ENCODE measurements at regions not wholly inside any gene's neighbourhood (a gene's known extent, or its start where the extent isn't known, plus 50 kb on each side); places are given as distances from the start of the nearest gene placed in this dataset.

DNA sequence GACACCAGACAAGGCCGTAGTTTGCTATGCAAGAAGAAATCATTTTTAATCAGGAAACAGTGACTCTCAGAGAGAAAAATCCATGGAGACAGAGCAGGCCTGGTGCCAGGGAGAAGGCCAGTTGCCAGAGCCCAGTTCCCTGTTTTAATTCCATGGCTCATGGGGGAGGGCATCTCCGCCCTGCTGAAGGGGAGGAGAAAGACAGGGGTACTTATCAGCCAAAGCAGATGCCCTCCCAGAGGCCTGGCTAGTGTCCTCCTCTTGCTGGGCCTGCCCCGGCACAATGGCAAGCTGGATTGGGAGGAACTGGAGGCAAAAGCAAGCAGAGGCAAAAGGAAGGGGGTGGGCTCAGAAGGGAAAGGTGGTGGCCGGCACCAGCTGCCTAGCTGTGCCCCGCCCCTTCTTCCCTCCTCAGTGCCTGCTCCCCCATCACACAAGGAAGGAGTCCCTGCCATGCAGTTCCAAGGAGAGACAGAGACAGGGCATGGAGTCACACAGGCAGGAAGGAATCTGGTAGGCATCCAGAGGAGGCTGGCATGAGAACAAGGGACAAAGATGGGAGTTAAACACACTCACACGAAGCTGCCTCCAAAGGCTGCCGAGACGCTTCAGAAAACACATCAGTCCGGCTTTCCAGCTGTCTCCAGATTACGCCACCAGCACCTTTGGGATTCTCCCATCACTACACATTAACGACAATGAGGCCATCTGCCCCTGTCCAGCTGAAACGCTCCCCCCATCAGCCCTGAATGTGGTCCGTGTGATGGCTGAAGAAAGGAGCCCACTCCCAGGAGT lies 591.8 kb downstream of the BUD13 start:
- no peak for DNase-seq (ENCODE audit: low spot score)

DNA sequence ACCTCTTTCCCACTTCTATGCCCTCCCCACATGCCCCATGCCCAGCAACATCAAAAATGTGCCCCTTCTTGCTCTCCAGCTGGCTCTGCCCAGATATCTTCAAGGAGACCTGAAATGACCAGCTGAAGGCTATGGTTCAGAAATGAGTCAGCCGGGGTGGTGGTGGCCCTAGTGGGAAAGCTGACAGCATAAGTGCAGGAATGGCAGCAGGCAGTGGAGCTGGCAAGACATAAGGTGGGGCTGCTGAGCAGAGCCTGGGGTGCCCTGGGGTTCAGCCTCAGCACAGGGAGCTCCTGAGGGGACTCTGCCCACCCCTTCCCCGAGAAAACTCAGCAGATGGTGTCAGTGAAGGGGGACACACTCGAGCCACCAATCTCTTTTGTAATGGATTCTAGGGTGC lies 593.4 kb downstream of the BUD13 start:
- DNase-seq (ENCODE audit: low spot score) = no peak

DNA sequence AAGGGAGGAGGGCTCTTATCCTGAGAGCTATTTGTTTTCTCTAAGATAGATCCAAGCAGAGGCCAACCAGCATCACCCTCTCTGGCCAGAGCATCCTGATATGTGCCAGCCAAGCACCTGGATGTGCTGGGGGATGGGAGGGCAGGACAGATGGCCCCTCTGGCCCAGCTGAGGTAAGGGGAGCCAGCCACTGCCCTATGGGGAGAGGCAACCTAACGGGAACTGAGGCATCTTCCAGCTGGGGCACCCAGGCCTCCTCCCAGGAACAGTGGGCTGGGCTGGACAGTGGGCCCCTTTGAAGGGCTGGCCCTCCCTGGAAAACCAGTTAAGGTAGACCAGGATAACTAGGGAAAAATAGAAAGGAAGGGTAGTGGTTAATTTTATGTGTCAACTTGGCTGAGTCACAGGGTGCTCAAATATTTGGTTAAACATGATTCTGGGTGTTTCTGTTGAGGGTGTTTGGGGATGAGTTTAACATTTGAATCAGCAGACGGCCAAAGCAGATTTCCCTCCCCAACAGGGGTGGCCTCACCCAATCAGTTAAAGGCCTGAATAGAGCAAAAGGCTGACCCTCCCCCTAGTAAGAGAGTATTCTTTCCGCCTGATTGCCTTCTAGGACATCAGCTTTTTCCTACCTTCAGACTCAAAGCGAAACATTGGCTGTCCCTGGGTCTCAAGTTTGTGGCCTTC lies 595.1 kb downstream of the BUD13 start:
- DNase-seq (ENCODE audit: low spot score) = no peak

DNA sequence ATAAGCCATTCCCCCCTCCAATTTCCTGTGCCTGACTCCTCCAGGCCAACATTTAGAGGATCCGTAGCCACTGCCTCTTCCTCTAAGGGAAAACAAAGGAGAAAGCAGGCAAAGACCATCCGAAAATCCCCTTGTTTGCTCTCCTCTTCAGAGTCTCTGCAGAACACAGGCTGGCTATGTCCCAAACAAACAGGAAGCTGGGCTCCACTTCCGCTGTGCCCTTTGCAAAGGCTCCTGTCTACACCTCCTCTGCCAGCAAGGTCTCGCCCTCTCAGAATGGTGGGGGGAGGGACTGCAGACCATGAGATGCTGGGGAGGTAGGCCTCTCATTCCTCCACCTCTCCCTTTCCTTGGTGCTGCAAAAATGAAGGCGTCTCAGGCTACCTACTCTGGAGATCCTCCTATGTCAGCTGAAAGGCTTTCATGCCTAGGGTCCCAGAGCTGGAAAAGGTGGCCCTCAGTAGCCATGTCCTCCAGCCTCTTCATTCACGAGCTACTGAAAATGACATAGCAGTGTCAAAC lies 596.2 kb downstream of the BUD13 start:
- DNase-seq (ENCODE audit: low spot score) = no peak

DNA sequence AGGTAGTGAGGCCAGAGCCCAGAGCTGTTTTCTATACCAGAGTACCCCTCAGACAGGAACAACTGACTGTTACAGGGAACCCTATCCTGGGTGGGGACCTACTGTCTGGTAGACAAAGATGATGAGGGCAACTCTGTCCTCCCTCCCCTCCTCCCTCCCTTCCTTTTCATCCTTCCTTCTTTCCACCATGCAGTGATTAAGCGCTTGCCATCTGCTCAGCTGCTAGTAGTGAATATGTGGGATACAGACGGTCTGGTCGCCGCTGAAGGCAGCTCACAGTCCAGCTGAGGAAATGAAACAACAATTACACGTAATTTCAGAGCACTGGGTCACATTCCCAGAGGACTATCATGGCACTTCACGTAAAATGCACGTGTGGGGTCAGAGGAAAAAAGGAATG lies 597.1 kb downstream of the BUD13 start:
- DNase-seq (ENCODE audit: low spot score) = no peak

DNA sequence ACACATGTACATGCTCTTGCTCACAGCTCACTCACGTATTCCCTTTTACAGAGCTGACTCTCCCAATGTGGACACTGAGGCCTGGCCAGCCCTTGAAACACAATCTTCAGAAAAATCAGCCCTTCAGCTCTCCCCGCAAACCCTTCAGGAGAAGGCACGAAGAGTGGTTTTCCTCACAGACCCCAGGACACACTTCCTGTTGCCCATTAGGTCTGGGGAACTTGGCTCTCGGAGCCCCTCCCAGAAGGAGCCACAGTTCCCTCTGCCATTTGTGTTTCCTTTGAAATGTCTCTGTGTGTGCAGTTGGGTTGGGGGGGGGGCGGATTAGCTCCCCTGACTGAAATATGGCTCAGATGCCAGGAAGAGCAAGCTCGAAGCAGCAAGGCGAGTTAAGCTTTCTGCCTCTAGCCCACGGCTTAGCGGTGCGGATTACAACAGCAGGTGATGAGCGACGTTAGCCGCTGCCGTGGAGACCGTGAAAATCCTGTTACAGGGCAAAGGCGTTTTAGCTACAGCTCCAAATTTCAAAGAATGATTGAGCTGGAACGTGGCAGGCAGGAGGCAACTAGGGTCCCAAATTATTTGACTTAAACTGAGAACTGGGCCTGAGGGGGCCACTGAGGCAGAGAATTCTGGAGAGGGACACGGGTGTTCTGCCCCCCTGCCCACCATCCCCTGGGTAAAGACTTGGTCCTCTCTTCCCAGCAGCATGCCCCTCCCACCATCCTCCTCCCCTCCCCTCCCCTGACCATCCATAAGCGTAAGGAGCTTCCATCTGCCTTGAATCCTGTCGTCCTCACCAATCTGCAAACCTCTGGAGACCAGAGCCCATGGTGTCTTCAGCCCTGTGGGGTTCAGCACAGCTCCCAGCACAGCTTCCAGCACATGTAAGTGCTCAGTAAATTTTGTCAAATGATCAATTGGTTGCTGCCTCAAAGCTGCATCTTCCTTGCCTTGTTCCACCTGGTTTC lies 598.6 kb downstream of the BUD13 start:
- no peak for DNase-seq (ENCODE audit: low spot score)

DNA sequence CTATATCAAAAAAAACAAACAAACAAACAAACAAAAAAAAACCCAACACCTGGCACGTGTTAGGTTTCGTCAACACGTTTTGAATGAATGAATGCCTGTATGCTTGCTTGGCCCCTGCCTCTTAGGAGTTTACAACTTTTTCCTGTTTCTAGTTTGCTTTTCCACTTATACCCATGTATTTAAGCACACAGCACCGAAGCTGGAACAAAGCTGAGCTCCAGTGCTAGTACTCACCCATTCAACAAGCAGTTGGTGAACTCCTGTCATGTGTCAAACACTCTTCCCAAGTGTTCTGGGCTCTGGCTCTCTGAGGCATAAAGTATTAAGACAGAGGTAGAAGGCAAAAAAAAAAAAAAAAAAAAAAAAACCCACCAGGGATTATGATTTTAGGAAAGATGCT lies 599.3 kb downstream of the BUD13 start:
- DNase-seq (ENCODE audit: low spot score) = no peak

DNA sequence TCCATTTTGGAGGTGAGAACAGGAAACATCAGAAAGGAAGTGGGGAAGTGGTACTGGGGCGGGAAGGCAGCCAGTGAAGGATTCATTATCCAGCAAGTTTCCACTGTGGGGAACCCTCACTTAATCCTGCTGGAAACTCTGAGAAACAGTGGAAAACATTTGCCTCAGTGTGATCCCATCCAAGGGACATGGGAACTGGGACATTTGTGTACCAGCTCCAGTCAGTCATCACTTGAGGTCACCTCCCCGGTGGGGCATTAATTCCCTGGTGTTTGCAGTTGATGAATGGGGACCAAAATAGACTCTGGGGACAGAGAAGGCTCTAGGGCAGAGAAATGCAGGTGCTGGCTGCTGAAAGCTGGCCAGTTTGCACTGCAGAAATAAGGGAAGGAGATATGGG lies 599.9 kb downstream of the BUD13 start:
- no peak for DNase-seq (ENCODE audit: low spot score)

DNA sequence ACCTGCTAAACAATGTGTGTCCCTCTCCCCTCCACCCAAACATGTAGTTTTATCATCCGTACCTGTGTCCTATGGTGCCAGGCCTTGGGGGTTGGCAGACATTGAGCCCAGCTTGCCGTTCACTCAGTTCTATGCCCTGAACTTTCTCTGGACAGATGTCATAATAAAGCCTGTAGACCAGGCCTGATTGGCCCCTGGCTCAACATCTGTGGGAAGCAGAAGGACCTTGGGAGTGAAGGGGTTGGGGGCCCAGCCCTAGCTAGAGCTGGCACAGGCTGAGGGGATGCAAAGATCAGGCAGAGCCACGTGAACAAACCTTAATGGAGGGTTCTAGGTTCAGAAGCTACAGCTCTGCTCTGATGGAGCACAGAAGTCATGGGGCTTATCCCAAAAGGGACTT lies 600.6 kb downstream of the BUD13 start:
- DNase-seq (ENCODE audit: low spot score) = no peak

DNA sequence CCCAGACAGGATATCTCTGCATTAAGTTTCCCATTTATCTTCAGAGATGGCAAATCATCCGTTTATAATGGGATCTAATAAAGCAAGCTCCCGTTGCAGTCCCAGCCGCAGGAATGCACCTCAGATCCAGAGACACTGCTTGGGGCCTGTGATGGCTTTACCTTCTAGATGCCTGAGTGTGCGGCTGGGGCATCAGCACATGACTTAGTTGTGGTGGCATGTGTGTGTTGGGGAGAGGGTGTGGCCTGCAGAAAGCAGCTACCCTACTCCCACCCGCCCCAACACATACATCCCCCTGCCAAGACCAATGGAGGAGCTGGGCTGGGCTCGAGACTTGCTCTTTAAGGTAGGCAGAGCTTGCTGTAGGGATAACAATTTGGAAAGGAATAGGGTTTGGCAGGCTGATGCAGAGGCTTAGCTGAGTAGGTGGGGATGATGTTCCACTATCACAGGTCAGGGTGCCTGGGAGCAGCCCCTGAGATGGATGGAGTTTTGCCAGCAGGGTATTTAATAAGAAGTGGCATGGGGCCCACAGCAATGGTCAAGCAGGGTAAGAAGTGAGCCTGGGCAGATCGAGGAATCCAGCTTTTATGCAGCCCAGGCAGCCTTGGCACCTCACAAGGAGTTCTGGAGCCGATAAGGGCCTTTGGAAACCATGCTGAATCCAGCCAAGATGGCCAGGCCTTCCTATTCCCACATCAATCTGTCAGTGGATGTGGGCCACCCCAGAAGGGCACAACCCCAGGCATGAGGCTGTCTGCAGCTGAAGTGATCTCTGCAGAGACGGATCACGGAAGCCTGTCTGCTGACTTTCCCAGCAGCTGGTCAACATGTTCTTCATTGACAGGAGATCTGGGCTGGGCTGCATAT lies 601.3 kb downstream of the BUD13 start:
- DNase-seq (ENCODE audit: low spot score) = no peak

DNA sequence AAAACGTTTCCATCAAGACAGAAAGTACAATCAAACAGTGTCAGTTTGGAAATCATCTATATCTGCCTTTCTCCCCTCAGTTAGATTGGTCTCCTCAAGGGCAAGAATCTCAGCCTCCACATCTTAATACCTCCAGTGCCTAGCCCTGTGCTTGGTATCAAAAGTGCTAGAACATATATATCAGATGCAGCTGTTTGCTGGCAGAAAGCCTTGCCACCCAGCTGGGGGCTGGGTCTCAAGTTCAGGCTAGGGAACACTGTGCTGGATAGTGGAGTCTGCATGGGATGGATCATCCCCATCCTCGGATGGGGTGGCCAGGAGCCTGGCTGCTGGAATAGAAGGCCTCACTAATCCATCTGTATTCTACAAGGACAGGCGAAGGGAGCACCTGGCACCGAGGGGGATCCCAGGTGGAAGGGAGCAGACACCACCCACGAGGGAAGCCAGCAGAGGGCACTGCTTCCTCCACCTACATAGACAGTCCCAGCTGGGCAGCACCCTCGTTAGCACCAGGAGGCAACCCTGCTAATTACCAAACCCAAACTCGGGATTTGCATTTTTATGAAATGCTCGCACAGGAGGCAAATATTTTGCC lies 602.2 kb downstream of the BUD13 start:
- DNase-seq (ENCODE audit: low spot score) = no peak

DNA sequence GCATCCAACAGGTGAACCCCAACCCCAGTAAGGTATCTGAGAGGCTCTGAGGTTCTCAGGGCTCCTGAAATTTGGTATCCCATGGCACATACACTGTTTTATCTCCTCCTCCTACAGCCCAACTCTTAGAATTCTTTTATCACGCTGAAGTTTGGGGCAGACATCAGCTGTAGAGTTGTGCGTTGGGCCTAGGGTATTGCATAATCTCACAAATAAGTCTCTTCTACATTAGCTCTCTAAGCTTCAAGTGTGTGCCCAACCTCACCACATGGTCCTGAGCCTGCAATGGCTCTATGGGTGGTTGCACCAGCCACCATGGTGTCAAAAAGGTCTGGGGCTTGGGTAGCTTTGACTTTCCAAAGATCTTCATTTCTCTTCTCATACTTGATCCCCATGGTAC lies 603.0 kb downstream of the BUD13 start:
- DNase-seq (ENCODE audit: low spot score) = no peak

DNA sequence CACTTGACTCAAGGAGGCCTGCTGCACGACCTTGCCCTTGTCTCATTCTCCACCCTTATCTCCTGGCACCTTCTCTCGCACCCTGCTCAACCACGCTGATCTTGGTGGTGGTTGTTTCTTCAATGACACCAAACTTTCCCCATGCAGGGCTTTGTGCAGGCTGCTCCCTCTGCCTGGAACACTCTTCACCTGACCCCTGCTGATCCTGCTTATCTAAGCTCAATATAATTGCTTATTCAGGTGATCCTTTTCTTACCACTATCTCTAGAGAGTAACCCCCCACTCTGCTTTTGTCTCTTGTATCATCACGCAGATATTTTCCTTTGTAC lies 604.4 kb downstream of the BUD13 start:
- no peak for DNase-seq (ENCODE audit: low spot score)

DNA sequence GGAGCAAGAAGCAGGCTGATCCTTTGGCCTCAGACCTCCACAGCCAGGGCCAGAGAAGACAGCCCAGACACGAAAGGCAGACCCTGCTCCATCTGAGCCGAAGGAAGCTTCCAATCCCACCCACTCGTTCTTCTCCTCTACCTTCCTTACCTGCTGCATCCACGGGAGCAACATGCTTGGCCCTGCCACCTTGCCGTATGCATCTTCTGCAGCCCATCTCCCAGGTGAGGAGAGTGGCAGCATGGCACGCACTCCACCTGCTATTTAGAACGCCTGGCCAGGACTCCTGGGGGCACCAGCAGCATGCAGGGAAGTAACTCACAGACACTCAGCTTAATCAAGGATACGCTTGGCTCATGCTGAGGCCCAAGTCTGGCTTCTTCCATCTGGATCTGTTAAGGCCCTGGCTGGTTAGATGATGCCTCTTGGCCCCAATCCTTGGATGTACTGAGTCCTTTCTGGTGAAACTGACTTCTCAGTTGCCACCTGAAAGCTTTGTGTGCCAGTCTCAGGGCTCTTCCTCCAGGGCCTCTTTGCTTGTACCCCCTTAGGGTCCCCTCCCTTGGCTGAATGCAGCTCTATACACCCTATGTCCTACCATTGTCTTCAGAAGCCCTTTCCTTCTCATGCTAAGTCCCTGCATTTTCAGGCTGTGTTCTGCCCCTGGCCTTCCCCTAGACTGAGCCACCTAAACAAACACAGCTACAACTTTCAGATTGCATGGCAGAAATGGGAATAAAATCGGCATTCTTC lies 604.9 kb downstream of the BUD13 start:
- no peak for DNase-seq (ENCODE audit: low spot score)

DNA sequence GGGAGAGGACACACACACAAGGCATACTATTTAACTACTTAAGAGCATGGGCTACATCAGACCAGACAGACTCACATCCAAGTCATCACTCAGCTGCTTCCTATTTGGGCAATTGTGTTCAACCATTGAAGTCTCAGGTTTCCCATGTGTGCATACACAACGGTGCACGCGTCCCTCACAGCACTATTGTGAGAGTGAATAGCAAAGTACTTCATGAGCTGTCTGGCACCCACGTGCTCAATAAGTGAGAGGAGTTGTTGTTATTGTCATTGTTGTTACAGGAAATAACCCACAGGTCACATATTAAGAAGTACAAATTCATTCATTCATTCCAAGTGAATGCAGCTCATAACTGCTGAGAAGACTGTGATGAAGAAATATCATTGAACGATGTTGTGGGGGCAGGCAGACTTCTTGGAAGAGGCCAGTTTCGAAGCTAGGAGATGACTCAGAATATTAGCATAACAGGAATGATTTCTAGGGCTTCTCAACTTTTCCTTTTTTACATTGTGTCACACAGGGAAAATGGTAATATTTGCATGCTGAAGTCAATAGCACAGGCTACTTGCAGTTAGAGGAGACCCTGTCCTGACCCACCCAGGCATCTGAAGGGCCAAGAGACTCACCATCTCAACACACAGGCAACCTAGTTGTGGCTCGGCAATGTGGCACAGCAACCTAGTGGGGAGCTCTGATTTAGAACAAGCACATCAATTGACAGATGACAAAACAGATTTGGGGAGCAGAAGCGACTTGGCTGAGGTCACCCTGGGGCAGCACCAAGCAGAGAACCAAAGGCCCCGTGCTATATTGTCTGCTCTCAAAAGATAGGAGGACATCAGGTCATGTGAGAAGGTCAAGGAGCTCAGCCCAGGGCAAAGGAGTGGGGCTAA lies 606.0 kb downstream of the BUD13 start:
- DNase-seq (ENCODE audit: low spot score) = no peak

DNA sequence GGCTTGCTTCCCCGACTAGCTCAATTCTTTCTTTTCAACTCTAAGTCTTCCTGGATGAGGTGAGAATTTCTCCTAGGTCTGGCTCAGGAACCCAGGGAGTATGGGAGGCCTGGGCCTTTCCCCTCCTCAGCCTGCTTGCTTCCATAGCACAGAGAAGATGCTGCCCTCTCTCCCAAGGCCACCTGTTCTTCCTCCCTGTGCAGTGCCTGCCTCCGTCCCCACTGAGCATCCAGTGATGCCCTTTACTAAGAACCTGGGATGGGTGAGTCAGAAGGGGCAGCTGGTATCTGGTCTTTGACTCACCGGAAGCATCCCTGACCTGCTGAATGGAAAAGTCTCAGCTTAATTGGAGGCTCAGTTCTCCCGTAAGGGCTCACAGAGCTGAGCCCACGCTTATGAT lies 607.9 kb downstream of the BUD13 start:
- DNase-seq (ENCODE audit: low spot score) = no peak

DNA sequence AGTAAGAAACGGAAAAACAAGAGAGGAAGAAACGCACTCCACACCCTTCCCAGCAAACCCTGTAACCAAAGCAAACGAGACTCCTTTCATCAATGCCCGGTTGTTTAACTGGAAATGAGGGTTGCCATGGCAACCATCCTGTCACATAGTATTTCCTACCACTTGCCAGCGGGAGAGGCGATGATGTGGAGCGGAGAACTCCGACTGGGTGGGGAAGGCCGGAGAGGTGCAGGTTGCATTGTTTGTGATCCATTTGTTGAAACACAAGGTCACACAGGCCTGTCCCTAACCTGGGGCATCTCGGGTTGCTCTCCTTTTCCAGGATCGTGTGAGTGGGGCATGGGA lies 609.9 kb downstream of the BUD13 start:
- no peak for DNase-seq (ENCODE audit: low spot score)

DNA sequence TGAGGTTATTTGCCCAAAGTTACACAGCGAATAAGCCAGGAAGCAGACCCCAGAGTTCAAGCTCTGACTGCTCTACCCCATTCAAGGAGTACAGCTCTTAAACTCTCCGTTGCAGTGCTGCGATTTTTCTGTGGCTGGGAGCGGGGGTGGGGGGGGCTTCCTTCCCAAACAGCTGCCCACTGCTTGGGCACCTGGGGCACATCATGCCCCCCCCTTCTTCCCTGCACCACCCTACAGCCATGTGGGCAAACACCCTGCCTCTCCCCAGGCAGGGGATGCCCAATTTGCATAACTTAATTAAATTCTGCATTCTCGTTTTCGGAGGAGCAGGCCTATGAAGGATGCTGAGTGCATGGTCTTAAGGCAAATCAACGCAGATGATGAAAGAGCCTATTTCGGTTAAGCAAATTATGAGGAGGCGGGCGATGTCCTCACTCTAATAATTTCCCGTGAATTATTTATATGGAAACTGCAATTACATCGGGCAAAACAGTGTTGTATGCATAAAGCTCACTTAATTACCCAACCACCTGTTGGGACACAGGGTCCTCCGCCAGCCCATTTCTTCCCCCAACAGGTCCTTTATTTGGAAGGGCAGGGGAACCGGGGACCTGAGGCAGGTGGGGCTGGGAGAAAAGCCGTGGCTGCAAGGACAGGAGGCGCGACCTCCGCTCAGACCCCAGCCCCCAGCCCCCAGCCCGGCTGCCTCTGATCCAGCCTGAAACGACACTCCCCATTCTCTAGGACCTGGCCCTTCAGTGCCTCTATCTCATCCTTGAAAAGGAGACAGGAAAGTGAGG lies 610.5 kb downstream of the BUD13 start:
- no peak for DNase-seq (ENCODE audit: low spot score)

DNA sequence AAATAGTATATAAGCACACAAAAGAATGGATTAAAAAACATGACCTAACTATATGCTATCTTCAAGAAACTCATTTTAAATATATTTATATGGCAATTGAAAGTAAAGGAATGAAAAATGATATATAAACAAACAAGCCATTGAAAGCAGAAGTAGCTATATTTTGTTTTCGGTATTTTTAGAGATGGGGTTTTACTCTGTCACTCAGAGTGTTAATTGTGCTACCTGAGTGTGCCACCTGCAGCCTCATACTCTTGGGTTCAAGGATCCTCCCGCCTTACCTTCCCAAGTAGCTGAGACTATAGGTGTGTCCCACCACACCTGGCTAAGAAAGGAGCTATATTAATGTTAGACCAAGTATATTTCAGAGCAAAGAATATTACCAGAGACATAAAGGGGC lies 624.1 kb downstream of the BUD13 start:
- no peak for DNase-seq (ENCODE audit: low spot score)

Data from NAMALWA (cell line).